HFFc6 (cell line): ENCODE measurements at regions not wholly inside any gene's neighbourhood (a gene's known extent, or its start where the extent isn't known, plus 50 kb on each side); places are given as distances from the start of the nearest gene placed in this dataset.

Experiments used
- DNase-seq: peaks from one replicate; pipeline ENCODE4 v3.0.0-alpha.2; 2018
- H3K27ac Mint-ChIP-seq: 2 replicates; pipeline ENCODE4 v1.8.0; 2020; ENCODE audit warnings: mild to moderate bottlenecking, mixed read lengths
- H3K27me3 Mint-ChIP-seq: 2 replicates; pipeline ENCODE4 v1.8.0; 2021; ENCODE audit warnings: mild to moderate bottlenecking, moderate library complexity, mixed read lengths; ENCODE audit not compliant: insufficient read depth
- H3K36me3 Mint-ChIP-seq: 2 replicates; pipeline ENCODE4 v1.8.0; 2021; ENCODE audit warnings: low read depth, mixed read lengths
- H3K4me1 Mint-ChIP-seq: 2 replicates; pipeline ENCODE4 v1.8.0; 2020; ENCODE audit warnings: low read depth, mixed read lengths
- H3K4me3 Mint-ChIP-seq: 2 replicates; pipeline ENCODE4 v1.8.0; 2020; ENCODE audit warnings: mild to moderate bottlenecking, moderate library complexity, mixed read lengths
- H3K9me3 Mint-ChIP-seq: 2 replicates; pipeline ENCODE4 v1.8.0; 2020; ENCODE audit warnings: mild to moderate bottlenecking, mixed read lengths
- TF ChIP-seq, protein P1 (sequence below): fragments of 200-600 bp; sonication (generic); IDR thresholded peaks from 2 replicates; pipeline ENCODE4 v1.5.0; 2021; ENCODE audit warnings: antibody characterized with exemption, mild to moderate bottlenecking

DNA sequence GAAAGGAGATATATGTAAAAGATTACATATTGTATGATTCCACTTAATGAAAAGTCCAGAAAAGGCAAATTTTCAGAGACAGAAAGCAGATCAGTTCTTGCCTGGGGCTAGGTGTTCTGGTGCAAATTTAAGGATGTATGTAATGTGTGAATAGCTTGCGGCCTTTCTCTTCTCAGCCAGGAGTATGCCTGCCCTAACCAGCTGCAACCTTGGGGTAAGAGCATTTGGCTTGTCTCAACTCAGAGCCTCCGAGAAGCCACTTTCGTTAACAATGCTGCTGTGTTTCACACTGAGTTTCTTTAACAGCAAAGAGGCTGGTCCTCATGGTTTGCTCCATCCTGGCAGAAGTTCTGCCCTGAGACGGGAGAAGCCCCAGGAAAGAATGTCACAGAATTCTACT is 102.7 kb downstream of the SPCS3 start:
- Mint-ChIP-seq H3K27me3 (no peaks in the 10 kb centered on the region), H3K9me3 (no peaks in the 10 kb centered on the region), H3K27ac (no peak overlapping the region; the same call in 1 of the 2 replicates), H3K4me3 (no peak overlapping the region), H3K4me1 (peaks cover 56% of the 10 kb centered on the region), H3K36me3 (no peaks in the 10 kb centered on the region; the same call in 1 of the 2 replicates)
- no peak for DNase-seq
- TF ChIP-seq, protein P1, sequence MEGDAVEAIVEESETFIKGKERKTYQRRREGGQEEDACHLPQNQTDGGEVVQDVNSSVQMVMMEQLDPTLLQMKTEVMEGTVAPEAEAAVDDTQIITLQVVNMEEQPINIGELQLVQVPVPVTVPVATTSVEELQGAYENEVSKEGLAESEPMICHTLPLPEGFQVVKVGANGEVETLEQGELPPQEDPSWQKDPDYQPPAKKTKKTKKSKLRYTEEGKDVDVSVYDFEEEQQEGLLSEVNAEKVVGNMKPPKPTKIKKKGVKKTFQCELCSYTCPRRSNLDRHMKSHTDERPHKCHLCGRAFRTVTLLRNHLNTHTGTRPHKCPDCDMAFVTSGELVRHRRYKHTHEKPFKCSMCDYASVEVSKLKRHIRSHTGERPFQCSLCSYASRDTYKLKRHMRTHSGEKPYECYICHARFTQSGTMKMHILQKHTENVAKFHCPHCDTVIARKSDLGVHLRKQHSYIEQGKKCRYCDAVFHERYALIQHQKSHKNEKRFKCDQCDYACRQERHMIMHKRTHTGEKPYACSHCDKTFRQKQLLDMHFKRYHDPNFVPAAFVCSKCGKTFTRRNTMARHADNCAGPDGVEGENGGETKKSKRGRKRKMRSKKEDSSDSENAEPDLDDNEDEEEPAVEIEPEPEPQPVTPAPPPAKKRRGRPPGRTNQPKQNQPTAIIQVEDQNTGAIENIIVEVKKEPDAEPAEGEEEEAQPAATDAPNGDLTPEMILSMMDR = no peak

DNA sequence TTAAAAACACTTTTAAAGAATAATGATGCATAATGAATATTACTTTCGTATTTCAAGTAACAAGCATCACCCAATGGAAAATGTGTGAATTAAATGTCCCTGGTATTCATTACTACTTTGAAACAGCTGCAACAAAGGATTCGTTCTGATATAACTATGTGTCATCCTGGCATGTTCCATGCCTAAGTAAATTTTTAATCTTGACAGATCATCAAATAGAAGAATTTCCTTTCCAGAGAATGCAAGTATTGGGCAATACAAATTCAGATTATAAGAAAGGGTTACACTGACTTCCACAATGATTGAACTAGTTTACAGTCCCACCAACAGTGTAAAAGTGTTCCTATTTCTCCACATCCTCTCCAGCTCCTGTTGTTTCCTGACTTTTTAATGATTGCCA is 105.3 kb downstream of the SPCS3 start:
- Mint-ChIP-seq H3K9me3 (no peaks in the 10 kb centered on the region), H3K27ac (no peak overlapping the region), H3K27me3 (no peaks in the 10 kb centered on the region), H3K4me3 (no peak overlapping the region), H3K4me1 (peaks cover 56% of the 10 kb centered on the region), H3K36me3 (no peaks in the 10 kb centered on the region)
- TF ChIP-seq, protein P1 = no peak
- no peak for DNase-seq

DNA sequence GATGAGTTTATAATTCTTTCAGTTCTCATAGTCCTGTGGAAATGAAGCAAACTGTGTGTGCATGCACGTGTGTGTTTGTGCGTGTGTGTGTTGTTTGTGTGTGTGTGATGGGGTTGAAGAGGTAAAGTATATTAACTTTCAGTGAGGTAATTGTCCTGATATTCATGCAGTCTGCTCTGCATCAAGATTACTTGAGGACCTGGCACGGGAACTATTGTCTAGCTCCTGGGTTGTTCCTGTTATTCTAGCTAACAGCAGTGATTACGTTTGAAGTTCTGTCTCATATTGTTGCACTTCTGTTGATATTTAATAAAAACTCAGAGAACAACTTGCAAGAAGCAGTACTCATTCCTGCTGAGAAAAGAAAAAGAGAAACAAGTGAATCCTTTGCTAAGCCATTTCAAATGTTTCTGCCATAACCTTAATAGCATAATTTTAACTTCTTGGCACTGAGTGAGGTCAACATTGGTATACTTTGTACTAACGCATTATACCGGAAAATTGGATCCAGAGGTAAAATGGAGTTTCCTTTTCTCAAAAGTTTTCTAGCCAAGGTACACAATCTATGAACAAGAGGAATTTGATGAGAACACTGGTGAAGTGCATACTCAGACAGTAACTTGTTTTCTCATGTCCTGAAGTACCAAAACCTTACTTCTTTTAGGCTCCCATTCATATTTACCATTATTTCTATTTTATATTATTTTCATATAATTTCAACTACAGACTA is 113.2 kb downstream of the SPCS3 start:
- Mint-ChIP-seq H3K4me3 (no peak overlapping the region), H3K27ac (no peak overlapping the region)
- TF ChIP-seq, protein P1 = no peak

DNA sequence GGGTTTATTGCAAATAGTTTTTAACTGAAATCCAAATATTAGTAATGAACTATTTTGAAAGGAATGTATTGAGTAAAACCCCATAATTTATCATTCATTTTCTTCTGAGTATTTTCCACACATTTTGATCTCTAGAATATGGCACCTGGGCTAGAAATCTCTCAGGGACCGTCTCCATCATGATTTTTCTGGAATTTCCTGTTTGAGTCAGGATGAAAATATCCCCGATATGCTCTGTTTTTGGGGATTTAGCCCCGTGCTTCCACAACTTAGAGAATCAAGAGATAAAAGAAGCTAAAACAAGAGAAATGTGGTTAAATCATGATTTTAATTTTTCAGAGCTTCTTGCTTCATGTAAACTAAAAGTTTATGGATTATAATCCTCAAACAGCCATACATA is 114.2 kb downstream of the SPCS3 start:
- no peak for DNase-seq
- H3K4me3 Mint-ChIP-seq = peak overlapping the region; percentile 58; the same call in 1 of the 2 replicates
- TF ChIP-seq, protein P1 = no peak

More for the DNA sequence above, 113.2 kb downstream of the SPCS3 start:
- Mint-ChIP-seq H3K4me1 (peaks cover 56% of the 10 kb centered on the region), H3K27me3 (no peaks in the 10 kb centered on the region; the same call in 1 of the 2 replicates), H3K9me3 (no peaks in the 10 kb centered on the region), H3K36me3 (no peaks in the 10 kb centered on the region)
- DNase-seq = no peak

DNA sequence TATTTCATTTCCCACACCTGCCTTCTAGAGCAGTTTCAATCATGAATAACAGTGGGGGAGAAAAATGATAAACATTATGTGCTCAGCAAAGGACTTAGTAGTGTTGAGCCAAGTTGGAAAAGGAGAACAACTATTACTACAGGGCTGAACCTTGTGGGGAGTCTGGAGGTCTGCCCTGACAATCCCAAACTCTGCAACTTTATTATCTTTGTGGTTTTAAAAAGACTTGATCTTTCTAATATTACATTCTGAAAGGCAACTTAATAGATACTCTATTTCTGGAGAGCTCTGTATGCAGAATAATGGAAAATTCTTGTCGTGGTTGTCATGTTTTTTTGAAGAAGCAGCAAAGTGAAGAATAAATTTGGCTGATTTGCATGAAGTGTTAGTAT is 116.1 kb downstream of the SPCS3 start:
- Mint-ChIP-seq H3K4me3 (peak overlapping the region; percentile 39), H3K27ac (peak overlapping the region; percentile 97), H3K4me1 (peaks cover 76% of the 10 kb centered on the region), H3K27me3 (no peaks in the 10 kb centered on the region; the same call in 1 of the 2 replicates), H3K36me3 (no peaks in the 10 kb centered on the region), H3K9me3 (no peaks in the 10 kb centered on the region)
- DNase-seq = peak; percentile 41
- TF ChIP-seq, protein P1 = no peak

More for the DNA sequence above, 114.2 kb downstream of the SPCS3 start:
- H3K4me1 Mint-ChIP-seq = peaks cover 66% of the 10 kb centered on the region
- H3K27me3 Mint-ChIP-seq = no peaks in the 10 kb centered on the region; the same call in 1 of the 2 replicates
- H3K36me3 Mint-ChIP-seq = no peaks in the 10 kb centered on the region
- peak overlapping the region; percentile 65 for H3K27ac Mint-ChIP-seq
- no peaks in the 10 kb centered on the region for H3K9me3 Mint-ChIP-seq
